NCI-H1105 (cell line): ENCODE measurements at regions not wholly inside any gene's neighbourhood (a gene's known extent, or its start where the extent isn't known, plus 50 kb on each side); places are given as distances from the start of the nearest gene placed in this dataset.
"Not testable (repeated sequence)": the region's sequence is repeated elsewhere in the genome, so short reads cannot be mapped to it uniquely, and the experiment has no call there.

ENCODE experiments used
- DNase-seq: peaks from one replicate; lab custom pipeline; 2025; lab: John Stamatoyannopoulos, UW

- no peak for DNase-seq
These were observed 89.8 kb downstream of the KATNIP start for GRCh38 chr16:27639561-27640276.

GRCh38 chr16:27640277-27640600, 90.3 kb downstream of the KATNIP start:
- DNase-seq: no peak

DNA sequence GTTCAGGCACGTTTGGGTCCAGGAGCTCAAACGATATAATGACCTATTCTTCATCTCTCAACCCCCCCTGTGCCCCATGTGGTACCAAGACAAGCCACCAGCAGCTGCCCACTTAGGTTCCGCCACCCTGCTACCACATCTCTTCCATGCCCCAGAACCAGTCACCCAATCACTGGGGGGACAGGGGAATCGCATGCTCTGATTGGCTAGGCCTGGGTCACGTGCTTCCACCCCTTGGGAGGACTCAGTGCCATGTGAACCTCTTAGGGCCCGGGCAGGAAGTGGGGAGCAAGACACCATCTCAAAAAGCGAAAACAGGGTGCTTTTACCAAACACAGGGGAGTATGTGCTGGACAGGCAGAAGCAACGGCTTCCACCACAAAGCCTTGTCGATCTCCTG, 91.3 kb downstream of the KATNIP start:
- no peak for DNase-seq

- not testable (repeated sequence) for DNase-seq
These were observed 91.9 kb downstream of the KATNIP start for GRCh38 chr16:27641734-27642415.

DNA sequence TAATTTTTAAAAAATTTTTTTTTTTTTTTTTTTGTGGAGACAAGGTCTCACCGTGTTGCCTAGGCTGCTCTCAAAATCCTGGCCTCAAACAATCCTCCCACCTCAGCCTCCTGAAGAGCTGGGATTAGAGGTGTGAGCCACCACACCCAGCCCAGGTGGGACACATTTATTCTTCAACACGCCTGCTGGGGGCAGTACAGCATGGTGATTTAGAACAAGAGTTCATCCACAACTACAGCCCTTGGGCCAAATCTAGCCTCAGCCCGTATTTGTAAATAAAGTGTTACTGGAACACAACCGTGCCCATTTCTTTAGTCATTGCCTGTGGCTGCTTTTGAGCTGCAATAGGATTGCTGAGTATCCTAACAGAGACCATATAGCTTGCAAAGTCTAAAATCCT, 92.8 kb downstream of the KATNIP start:
- DNase-seq: no peak

DNA sequence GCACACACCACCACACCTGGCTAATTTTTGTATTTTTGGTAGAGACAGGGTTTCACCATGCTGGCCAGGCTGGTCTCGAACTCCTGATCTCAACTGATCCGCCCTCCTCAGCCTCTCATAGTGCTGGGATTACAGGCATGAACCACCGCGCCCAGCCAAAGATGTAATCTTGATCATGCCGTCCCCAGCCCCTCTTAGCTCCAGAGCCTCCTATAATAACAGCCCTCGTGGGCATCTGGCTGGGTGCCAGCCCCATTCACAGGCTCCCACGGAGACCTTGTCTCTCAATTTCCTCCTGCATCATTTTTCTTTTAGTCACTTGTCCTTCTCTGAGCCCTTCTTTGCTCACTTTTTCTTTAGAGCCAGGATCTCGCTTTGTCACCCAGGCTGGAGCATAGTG, 94.2 kb downstream of the KATNIP start:
- DNase-seq: no peak

- DNase-seq: no peak
These were observed 95.5 kb downstream of the KATNIP start for GRCh38 chr16:27645396-27645795.

DNA sequence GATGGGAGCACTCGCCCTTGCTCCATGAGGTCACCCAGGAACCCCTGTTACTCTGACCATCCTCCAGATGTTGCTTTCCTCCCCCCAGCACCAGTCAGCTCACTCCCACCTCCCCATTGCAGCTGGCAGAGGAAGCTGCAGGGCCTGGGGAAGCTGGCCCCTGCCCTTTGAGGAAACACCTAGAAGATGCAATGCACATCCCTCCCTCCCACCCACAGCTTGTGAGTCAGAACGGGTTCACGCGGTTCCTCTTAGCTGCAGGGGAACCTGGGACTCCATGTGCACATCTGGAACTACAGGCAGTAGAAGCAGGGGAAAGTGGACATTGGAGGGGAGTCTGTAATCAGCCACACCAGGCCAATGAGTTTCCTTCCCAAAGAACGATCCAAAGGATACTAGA, 96.9 kb downstream of the KATNIP start:
- DNase-seq: no peak

DNA sequence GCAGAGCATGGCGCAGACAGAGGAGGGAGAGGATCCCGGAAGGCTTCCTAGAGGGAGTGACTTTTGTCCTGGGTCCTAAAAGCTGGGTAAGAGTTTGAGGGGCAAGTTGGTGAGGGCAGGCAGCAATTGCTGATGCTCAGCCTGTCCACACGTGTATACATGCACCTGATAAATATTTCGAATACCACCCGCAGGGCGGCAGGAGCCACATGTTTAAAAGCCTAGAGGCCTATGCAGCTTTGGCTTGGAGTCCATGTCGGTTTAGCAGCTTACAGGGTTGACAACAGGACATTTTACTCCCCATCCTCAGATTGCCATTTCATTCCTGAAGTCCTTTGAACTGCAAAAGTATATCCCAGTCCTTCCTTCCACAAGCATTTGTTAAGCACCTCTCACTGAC, 99.1 kb downstream of the KATNIP start:
- no peak for DNase-seq

- no peak for DNase-seq
These were observed 100.2 kb downstream of the KATNIP start for GRCh38 chr16:27650073-27650701.

DNA sequence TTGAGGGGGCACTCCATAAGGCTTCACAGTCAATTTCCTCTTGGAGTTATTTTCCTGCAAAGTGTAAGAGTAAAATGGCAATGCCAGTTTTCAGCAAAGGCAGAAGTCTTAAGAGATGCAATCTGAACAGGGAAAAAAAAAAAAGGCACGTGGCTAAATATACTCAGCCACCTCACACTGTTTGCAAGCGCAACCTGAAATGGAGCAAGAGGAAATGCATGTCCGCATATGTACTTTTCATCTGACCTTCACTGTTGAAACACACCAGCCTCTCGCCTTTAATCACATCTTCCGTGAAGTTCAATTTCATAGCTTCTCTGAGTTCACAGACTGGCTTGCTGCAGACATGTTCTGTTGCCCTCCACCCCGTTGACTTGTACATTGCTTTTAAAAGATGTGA, 101.4 kb downstream of the KATNIP start:
- DNase-seq: no peak

DNA sequence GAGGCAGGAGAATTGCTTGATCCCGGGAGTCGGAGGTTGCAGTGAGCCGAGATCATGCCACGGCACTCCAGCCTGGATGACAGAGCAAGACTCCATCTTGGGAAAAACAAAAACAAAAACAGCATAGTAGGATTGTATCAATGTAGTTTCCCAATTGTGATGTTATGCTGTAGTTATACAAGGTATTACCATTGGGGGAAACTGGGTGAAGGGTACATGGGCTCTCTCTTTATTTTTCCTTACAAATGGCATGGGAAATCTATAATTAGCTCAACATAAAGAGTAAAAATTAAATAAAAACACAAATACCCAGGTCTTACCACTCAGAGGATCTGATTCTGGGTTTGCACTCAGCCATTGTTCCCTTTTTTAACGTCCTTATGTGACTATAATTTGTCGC, 107.9 kb downstream of the KATNIP start:
- DNase-seq: no peak

DNA sequence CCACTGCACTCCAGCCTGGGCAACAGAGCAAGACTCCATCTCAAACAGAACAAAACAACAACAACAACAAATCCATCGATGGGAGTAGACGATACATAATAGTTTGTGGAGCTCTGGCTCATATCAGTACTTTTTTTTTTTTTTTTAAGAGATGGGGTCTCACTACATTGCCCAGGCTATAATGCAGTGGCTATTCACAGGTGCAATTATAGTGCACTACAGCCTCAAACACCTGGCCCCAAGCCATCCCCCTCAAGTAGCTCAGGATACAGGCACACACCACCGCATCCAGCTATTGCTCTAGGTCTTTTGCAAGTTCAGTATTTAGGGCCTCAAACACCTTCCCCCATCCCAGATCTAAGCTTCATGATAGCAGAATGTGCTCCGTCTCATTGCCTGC, 110.6 kb downstream of the KATNIP start:
- no peak for DNase-seq

DNA sequence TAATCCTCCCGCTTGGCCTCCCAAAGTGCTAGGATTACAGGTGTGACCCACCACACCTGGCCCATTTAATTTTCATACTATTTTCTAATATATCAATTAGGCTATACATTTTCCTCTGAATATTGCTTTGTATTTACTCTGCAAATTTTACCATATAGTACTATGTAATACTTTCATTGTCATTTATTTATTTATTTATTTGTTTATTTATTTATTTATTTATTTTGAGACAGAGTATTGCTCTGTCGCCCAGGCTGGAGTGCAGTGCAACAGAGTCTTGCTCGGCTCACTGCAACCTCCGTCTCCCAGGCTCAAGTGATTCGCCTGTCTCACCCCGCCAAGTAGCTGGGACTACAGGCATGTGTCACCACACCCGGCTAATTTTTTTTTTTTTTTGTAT, 113.3 kb downstream of the KATNIP start:
- not testable (repeated sequence) for DNase-seq

DNA sequence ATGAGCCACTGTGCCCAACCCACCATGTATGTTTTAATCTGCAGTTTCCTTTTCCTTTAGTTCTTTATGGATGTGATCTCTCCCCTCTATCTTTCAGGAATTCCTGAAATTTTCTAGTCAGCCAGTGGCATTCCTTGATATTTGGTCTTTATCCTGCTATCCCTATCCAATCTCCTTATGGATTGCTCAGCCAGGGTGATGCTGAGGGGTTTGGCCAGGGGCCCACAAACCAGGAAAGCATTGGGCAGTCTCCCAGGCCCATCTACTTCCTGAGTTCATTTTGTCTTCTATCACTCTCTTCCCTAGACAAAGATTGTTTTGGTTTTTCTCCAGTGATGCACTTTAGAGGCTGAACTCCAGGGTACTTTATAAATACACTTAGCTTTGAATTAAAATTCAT, 115.9 kb downstream of the KATNIP start:
- no peak for DNase-seq

GRCh38 chr16:27670071-27670810, 120.3 kb downstream of the KATNIP start:
- no peak for DNase-seq

DNA sequence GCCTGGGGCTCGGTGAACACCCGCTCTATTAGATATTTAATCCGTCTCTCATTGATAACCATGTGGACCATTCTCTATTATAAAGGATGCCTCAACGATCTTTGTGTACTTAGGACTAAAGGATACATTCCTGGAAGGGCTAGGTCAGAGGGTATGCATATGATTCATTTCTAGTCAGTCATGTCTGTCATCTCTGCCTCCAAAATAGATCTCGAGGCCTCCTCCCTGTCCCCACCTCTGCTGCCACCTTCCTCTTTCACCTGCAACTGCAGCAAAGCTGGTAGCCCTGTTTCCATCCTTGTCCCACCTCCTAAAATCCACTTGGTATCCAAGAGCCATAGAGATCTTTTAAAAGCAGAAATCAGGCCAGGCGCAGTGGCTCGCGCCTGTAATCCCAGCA, 121.5 kb downstream of the KATNIP start:
- DNase-seq: no peak

DNA sequence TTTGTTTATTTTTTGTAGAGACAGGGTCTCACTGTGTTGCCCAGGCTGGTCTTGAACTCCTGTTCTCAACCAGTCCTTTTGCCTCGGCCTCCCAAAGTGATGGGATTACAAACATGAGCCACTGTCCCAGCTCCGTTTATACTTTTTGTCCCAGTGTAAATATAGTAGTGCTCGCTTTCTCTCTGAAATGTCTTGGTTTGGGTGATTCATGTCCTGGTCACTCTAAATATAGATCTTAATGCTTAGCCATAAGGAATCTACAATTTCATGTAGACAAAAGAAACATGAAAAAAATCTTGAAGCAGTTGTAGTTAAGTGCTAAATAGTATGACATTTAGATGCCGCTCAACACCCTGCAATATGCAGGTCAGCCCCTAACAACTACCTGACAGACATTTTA, 126.9 kb downstream of the KATNIP start:
- no peak for DNase-seq

DNA sequence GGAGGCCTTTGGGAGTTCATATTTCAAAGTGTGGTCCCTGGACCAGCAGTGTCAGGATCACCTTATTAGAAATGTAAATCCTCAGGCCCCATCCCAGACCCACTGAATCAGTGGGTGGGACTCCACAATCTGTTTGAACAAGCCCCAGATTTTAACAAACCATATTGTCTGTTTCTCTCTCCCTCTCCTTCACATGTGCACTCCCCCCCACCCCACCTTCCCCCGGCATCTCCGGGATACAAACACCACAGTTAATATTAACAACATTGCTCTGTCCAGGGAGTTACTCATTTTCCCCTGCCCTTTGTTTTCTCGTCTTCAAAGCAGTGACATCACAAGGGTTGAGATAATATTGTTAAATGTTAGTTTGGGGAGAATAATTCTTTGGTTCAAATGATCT, 127.3 kb downstream of the KATNIP start:
- DNase-seq: no peak

DNA sequence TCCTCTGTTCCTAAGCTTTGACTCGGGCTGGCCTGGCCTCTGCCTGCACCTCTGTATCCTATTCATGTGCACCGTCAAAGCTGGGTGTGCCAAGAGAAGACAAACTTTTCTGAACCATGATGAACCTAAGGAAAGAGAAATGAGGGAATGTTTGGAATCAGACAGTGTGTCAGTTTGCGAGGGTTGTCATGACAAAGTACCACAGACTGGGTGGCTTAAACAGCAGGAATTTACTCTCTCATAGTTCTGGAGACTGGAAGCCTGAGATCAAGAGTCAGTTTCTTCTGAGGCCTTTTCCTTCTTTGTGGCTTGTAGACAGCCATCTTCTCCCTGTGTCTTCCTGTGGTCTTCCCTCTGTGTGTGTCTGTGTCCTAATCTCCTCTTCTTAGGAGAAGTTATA, 129.0 kb downstream of the KATNIP start:
- DNase-seq: no peak

GRCh38 chr16:27679899-27680298, 130.0 kb downstream of the KATNIP start:
- no peak for DNase-seq

GRCh38 chr16:27681681-27682080, 131.7 kb downstream of the KATNIP start:
- no peak for DNase-seq

DNA sequence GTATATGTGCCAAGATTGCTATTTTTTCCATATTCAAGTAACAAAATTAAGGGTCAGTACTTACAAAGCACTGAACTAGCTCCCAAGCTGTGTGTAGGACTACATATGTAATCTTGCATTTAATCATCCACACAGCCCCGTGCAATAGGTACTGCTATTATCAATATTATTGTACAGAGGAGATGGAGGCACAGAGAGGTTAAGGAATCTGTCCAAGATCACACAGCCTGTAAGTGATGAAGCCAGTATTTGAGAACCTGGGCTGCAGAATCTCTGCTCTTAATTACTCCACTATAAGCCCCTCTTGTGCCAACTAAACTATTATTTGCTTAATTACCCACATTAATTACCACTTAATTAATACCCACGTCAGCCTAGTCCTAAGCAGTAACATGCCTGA, 134.1 kb downstream of the KATNIP start:
- DNase-seq: no peak
